MCF 10A (cell line): ENCODE measurements at regions not wholly inside any gene's neighbourhood (a gene's known extent, or its start where the extent isn't known, plus 50 kb on each side); places are given as distances from the start of the nearest gene placed in this dataset.

Experiments
- BruUV-seq: library from RNA; stranded (reverse); fragments of 400-500 nt; replicated peaks from 2 replicates; lab custom pipeline; 2021; lab: Mats Ljungman, UMichigan
- CTCF ChIA-PET: fragments of 300-600 bp; sonication (Branson Sonifier 250); formaldehyde crosslinking; extraction: SDS; loops from one replicate; lab custom pipeline; 2021; ENCODE audit warnings: antibody characterized with exemption, inconsistent platforms; lab: Yijun Ruan, JAX
- POLR2A ChIA-PET: fragments of 300-600, 350-650 bp; sonication (Branson Sonifier 250); formaldehyde crosslinking; extraction: SDS; loops from one replicate; lab custom pipeline; 2020; ENCODE audit warnings: antibody characterized with exemption, inconsistent platforms; lab: Yijun Ruan, JAX
- DNase-seq: peaks from one replicate; pipeline ENCODE4 v3.0.0-alpha.2; 2018; ENCODE audit not compliant: unreplicated experiment
- H3K27ac Mint-ChIP-seq: one replicate; pipeline ENCODE4 v1.8.0; 2022; ENCODE audit warnings: mild to moderate bottlenecking, low read depth, mixed read lengths; ENCODE audit not compliant: unreplicated experiment
- H3K27me3 Mint-ChIP-seq: one replicate; pipeline ENCODE4 v1.8.0; 2022; ENCODE audit warnings: mixed read lengths; ENCODE audit not compliant: insufficient read depth, unreplicated experiment
- H3K36me3 Mint-ChIP-seq: one replicate; pipeline ENCODE4 v1.8.0; 2022; ENCODE audit warnings: mild to moderate bottlenecking, moderate library complexity, mixed read lengths; ENCODE audit not compliant: insufficient read depth, unreplicated experiment
- H3K4me1 Mint-ChIP-seq: one replicate; pipeline ENCODE4 v1.8.0; 2022; ENCODE audit warnings: mixed read lengths; ENCODE audit not compliant: insufficient read depth, unreplicated experiment
- H3K4me3 Mint-ChIP-seq: one replicate; pipeline ENCODE4 v1.8.0; 2022; ENCODE audit warnings: mild to moderate bottlenecking, moderate library complexity, mixed read lengths; ENCODE audit not compliant: unreplicated experiment
- H3K9me3 Mint-ChIP-seq: one replicate; pipeline ENCODE4 v1.8.0; 2022; ENCODE audit warnings: mixed read lengths; ENCODE audit not compliant: unreplicated experiment
- CTCF ChIP-seq: fragments of 200-600 bp; IDR thresholded peaks from one replicate; pipeline ENCODE4 v1.8.0; 2022; ENCODE audit warnings: antibody characterized with exemption, mild to moderate bottlenecking; ENCODE audit not compliant: unreplicated experiment
- intact Hi-C: fragments of 100-400 bp; cut with micrococcal nuclease; formaldehyde crosslinking; loops from 2 replicates; pipeline ENCODE4 v1.14.1; 2022

GRCh38 chr6:149212206-149212605 is 105.3 kb upstream of the TAB2 start:
- CTCF ChIA-PET, result interaction anchor here (0.8 kb wide), 1 partner anchor 74 kb away, joined by 3 read pairs; no protein-coding TSS in a partner anchor
- Mint-ChIP-seq H3K36me3 (no peaks in the 10 kb centered on the region), H3K27me3 (no peaks in the 10 kb centered on the region), H3K9me3 (no peaks in the 10 kb centered on the region), H3K27ac (no peak overlapping the region), H3K4me3 (no peak overlapping the region), H3K4me1 (no peaks in the 10 kb centered on the region)
- no peak for DNase-seq
- intact Hi-C loops, result no loop called here
- no peak for TF ChIP-seq CTCF
- no TSS peak for BruUV-seq
- POLR2A ChIA-PET, result no interaction called here

- ChIA-PET POLR2A (interaction anchor here (0.6 to 0.8 kb wide), 2 partner anchors 21 to 173 kb away, joined by 3 to 4 read pairs; no protein-coding TSS in a partner anchor), CTCF (interaction anchor here (0.6 kb wide), 1 partner anchor 305 kb away, joined by 3 read pairs; no protein-coding TSS in a partner anchor)
- Mint-ChIP-seq H3K9me3 (no peaks in the 10 kb centered on the region), H3K4me1 (no peaks in the 10 kb centered on the region), H3K36me3 (no peaks in the 10 kb centered on the region), H3K27me3 (no peaks in the 10 kb centered on the region), H3K4me3 (no peak overlapping the region), H3K27ac (no peak overlapping the region)
- intact Hi-C loops, result no loop called here
- no peak for TF ChIP-seq CTCF
- no TSS peak for BruUV-seq
- DNase-seq, result no peak
Observed at GRCh38 chr6:149212892-149213801, 104.4 kb upstream of the TAB2 start.

GRCh38 chr6:149213829-149214228 is 103.7 kb upstream of the TAB2 start:
- Mint-ChIP-seq H3K36me3 (no peaks in the 10 kb centered on the region), H3K27me3 (no peaks in the 10 kb centered on the region), H3K4me3 (no peak overlapping the region), H3K27ac (no peak overlapping the region), H3K9me3 (no peaks in the 10 kb centered on the region), H3K4me1 (no peaks in the 10 kb centered on the region)
- intact Hi-C loops, result no loop called here
- ChIA-PET POLR2A (interaction anchor here (0.8 to 1.0 kb wide), 2 partner anchors 9 to 21 kb away, joined by 3 read pairs; no protein-coding TSS in a partner anchor), CTCF (interaction anchor here (0.6 kb wide), 1 partner anchor 304 kb away, joined by 3 read pairs; no protein-coding TSS in a partner anchor)
- DNase-seq, result no peak
- no peak for TF ChIP-seq CTCF
- BruUV-seq, result no TSS peak

- CTCF ChIA-PET, result no interaction called here
- intact Hi-C loops, result no loop called here
- POLR2A ChIA-PET, result interaction anchor here (1.2 kb wide), 1 partner anchor 12 kb away, joined by 4 read pairs; no protein-coding TSS in a partner anchor
- Mint-ChIP-seq H3K27me3 (no peaks in the 10 kb centered on the region), H3K36me3 (no peaks in the 10 kb centered on the region), H3K4me3 (no peak overlapping the region), H3K9me3 (no peaks in the 10 kb centered on the region), H3K4me1 (no peaks in the 10 kb centered on the region), H3K27ac (no peak overlapping the region)
- TF ChIP-seq CTCF, result no peak
- no TSS peak for BruUV-seq
- no peak for DNase-seq
Observed at GRCh38 chr6:149216459-149216858, 101.1 kb upstream of the TAB2 start.
